ENCODE measurements at regions not wholly inside any gene's neighbourhood (a gene's known extent, or its start where the extent isn't known, plus 50 kb on each side); places are given as distances from the start of the nearest gene placed in this dataset.

DNA sequence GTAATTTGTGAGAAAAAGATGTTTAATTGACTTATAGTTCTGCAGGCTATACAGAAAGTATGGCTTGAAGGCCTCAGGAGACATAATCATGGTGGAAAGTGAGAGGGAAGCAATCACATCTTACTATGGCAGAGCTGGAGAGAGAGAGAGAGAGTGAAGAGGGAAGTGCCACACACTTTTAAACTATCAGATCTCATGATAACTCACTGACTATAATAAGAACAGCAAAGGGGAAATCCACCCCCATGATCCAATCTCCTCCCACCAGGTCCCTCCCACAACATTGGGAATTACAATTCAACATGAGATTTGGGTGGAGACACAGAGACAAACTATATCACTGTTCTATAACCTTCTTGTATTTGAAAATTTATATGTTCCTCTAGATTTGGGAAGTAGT lies 117.2 kb upstream of the BMP5 start:
- TF ChIP-seq, protein P1, sequence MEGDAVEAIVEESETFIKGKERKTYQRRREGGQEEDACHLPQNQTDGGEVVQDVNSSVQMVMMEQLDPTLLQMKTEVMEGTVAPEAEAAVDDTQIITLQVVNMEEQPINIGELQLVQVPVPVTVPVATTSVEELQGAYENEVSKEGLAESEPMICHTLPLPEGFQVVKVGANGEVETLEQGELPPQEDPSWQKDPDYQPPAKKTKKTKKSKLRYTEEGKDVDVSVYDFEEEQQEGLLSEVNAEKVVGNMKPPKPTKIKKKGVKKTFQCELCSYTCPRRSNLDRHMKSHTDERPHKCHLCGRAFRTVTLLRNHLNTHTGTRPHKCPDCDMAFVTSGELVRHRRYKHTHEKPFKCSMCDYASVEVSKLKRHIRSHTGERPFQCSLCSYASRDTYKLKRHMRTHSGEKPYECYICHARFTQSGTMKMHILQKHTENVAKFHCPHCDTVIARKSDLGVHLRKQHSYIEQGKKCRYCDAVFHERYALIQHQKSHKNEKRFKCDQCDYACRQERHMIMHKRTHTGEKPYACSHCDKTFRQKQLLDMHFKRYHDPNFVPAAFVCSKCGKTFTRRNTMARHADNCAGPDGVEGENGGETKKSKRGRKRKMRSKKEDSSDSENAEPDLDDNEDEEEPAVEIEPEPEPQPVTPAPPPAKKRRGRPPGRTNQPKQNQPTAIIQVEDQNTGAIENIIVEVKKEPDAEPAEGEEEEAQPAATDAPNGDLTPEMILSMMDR (optimal IDR thresholded peaks at IDR 0.05 in 1 of 3, IDR thresholded peaks at IDR 0.05 in 1 of 3, conservative IDR thresholded peaks at IDR 0.05 in 1 of 3; ENCODE audit: extremely low read depth in 1 of 3, insufficient read depth in 2 of 3, low read length in 3 of 3): no peak
- TF ChIP-seq EZH2 (IDR thresholded peaks at IDR 0.05; ENCODE audit: low read length): no peak

Data from keratinocyte (primary cell).